GM19395 (cell line): ENCODE measurements at regions not wholly inside any gene's neighbourhood (a gene's known extent, or its start where the extent isn't known, plus 50 kb on each side); places are given as distances from the start of the nearest gene placed in this dataset.

Experiments used
- ATAC-seq: cut with Tn5 transposase; IDR thresholded peaks from one replicate; pipeline ENCODE4 v1.9.1; 2021; ENCODE audit warnings: mild to moderate bottlenecking, moderate library complexity; ENCODE audit not compliant: unreplicated experiment

DNA sequence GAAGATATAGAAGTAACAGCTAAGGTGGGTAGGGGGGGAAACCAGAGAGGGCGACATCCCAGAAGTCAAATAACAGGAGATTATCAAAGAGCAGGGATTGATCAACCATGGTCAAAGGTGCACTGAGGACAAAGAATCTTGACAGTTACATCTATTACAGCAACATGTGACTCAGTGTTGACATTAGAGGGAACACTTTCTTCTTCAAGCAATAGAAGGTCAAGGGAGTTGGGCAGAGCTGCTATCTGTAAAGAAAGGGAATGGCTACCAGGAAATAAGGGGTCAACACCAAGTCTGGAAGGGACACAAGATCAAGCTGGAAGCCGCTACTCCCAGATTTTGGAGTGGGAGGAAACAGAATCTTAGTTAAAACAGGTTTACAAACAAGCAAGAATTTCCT is 611.0 kb downstream of the TSN start:
- no peak for ATAC-seq

DNA sequence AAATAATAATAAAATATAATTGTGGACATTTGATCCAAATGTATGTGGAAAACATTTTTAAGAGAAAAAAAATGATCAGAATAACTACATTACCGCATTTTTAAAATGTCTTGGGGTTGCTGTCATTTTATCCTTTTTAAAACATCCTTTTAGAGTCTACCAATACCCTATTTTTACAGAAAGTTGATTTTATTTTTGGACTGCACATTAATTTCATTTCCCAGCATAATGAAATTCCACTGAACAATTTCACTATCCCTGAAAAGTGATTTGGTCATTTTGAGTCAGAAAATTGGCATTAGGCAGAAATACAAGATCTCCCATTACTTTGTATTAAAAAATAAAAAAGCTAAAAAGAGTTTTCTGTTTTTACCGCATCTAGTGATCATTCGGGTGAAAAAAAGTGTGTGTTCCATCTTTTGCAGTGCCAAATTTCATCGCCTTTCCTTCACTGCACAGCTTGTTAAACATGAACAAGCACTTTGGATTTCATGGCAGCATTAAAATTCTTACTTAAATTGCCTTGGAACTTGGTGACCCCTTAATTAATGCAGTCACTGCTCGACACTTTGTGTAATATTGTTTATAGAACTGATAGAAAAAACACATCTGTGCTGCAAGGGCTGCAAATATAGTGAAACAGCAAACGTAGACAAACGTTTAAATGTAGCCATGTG is 611.7 kb downstream of the TSN start:
- no peak for ATAC-seq

DNA sequence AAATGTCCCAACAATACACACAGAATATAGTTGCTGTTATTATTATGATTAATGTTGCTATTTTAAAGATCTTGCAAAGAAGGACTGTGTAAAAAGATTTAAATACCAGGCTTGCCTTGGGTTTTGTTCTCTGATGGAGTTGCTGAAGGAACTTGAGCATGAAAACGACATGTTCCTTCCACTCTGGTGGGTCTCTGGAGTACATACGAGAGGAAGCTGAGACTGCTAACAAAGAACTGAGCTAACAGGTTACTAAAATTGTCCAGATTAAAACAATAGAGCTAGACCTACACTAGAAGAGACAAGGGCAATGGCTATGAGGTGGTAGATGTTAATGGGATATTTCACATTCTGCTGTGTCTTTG is 612.2 kb downstream of the TSN start:
- ATAC-seq: no peak

DNA sequence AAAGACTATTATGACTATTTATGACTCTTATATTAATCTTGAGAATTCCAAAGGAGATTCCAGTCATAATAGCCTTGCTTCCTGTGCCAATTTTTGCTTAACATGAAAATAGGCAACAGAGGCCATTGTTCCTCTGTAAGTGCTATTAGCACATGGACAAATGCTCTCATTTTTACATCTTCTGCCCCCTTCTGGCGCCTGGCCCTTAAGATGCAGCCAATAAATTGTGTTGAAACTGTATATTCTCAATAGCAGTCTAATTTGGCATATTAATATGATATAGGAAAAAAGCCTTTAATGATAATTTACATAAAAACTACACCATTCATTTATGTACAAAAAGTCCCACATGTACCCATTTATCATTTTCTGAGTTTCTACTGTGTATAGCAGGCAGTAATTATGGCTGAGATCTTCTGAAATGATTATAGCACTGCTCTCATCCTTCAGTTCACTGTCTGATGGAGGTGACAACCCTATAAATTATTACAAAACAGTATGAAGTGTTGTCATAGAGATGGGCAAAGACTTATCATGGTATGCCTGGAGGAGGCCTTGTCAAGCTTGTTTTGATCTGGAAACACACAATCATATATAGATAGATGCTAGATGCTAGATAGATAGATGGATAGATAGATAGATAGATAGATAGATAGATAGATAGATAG is 613.3 kb downstream of the TSN start:
- no peak for ATAC-seq

DNA sequence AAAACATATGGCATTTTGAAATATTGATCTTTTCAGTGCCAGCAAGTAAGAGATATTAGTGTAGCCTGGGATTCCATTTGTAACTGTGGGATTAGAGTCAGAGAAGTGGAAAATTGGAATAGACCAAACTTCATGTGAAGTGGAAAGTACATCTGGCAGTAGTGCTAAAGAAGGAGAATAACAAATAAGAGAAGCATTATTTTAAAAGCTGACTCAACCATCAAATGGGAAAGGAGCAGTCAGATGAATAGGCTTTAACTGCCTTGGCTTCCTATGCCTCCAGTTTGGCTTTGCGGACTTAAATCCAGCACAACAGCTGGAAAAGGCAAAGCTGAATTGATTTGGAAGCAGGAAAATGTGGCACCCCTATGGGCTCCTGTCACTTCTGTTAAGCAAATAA is 623.1 kb downstream of the TSN start:
- ATAC-seq: no peak

DNA sequence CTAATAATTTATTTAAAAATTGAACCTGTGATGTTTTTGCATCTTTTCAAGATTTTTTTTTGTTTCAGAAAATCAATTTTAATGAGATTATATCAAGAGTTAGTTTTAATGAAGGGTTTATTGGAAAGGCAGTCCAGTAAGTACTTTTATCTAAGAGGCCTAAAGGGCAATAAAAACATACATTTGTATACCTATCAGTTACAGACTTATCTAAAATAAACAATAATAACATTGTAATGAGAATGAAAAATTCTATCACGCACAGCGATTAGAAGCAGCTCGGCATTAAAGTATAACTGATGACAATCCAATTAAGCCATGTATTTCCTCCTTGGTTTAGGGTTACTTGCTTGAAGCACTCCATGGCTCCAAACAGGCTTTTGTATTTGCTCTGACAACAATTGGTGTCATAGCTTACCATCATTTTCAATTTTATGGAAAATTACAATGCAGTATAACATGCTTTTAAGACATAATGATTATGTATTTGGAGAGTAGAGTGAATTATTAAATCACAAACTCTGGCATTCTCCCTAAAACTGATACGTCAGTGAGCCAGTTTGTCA is 629.4 kb downstream of the TSN start:
- ATAC-seq: no peak

DNA sequence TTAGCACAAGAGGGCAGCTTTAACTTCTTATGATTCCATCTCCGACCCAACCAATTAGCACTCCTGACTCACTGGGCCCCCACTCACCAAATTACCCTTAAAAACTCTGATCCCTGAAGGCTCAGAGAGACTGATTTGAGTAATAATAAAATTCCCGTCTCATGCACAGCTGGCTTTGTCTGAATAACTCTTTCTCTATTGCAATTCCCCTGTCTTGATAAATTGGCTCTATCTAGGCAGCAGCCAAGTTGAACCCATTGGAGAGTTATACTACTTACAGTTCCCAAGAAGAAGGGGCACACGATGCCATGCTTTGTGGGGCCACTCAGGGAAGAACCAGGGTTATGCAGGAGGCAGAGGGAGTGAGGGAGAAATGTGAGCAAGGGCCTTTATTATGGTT is 632.8 kb downstream of the TSN start:
- ATAC-seq: no peak

DNA sequence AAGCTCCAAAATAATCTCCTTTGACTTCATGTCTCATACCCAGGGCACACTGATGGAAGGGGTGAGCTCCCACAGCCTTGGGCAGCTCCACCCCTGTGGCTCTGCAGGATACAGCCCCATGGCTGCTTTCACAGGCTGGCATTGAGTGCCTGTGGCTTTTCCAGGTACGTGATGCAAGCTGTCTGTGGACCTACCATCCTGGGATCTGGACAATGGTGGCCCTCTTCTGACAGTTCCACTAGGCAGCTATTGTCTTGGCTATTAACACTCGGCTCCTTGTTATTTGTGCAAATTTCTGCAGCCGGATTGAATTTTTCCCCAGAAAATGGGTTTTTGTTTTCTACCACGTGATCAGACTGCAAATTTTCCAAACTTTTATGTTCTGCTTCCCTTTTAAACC is 634.2 kb downstream of the TSN start:
- no peak for ATAC-seq

DNA sequence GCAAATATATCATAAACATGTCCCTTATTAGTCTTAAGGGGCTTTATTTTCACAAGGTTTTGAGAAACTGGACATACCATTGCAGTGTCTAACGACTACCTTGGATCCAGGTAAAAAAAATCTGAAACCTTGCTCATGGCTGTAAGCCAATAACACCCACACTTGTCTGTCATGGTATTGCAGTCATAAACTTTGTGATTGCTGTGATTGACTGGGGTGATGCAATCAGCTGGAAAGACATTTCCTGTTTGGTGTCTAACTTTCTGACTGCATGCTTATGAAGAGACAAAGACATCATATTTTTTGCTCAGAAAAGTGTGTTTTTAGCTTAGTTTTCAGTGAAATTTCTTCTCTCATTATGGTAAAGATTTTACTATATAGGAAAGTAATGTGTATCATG is 635.0 kb downstream of the TSN start:
- ATAC-seq: no peak

DNA sequence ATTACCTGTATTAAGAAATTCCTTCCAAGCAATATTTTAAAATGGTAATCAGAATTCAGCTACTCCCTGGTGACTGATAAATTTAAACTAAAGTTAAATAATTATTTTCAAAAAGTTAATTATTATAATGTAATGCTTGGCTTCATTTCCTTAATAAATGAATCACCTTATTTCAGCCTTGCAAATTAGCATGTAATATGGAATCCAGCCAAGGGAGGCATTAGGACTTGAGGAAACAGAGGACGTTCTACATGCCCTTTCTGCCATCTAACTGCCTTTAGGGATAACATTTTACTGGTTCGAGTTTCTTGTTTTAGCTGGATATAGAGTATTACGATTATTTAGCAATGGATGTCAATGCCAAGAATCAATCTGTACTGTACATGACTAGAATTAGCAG is 636.3 kb downstream of the TSN start:
- ATAC-seq: no peak

DNA sequence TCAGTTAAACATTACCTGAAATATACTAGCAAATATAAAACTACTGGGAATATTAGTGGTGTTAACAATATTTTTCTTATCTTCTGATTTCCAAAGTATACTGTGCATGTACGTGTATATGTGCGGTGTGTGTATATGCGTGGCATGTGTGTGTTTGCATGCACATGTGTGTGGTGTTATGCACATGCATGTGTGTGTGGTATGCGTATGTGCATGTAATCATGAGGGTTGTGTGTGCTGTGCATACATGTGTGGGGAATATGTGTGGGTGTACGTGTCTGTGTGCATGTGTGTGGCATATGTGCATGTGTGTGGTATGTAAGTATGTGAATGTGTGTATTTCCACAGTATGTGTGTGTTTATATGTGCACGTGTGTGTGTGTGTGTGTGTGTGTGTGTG is 640.2 kb downstream of the TSN start:
- no peak for ATAC-seq

DNA sequence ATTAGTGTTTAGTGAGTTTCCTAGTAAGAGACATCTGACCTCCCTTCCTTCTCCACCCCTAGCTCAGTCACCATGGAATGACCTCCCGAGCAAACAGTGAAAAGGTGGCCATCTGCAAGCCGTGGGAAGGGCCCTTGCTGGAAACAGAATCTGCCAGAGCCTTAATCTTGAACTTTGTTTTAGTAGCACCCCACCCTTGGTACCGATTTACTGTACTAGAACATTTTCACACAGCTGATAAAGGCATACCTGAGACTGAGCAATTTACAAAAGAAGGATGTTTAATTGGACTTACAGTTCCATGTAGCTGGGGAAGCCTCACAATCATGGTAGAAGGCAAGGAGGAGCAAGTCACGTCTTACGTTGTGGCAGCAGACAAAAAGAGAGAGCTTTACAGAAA is 655.8 kb downstream of the TSN start:
- no peak for ATAC-seq

DNA sequence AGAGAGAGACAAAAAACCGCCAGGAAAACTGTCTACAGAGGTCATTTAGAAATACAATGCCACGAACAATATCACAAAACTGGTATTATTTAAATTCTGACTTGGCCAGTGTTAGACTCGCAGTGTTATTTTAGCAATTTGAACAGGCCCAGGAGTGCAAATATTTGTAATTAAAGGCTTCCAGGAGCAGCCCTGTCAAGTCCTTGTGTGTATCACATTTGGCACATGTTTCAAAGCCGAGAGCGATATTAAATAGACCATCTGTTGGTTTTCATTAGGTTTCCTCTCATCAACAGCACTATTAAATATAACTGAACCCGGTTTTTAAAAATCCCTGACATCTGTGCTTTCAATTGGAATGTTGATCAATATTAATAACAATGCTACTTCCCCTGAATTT is 656.9 kb downstream of the TSN start:
- ATAC-seq: no peak

DNA sequence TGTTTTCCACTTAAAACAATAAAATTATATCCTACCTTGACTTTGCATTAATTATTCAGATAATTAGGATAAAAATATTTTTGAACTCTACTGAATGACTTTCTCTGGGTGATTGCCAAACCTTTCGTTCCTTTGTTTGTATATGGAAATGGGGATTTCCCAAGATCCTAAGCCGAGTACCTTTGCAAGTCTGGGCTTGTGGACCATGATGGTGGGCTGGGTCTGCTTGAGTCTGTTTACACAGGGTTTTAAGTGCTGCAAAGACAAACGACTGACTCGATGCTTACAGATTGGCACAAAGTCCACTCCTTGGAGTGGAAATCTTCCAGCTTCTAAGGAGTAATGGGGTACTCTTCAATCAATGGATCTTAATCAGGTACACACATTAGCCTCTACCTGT is 659.5 kb downstream of the TSN start:
- ATAC-seq: no peak

DNA sequence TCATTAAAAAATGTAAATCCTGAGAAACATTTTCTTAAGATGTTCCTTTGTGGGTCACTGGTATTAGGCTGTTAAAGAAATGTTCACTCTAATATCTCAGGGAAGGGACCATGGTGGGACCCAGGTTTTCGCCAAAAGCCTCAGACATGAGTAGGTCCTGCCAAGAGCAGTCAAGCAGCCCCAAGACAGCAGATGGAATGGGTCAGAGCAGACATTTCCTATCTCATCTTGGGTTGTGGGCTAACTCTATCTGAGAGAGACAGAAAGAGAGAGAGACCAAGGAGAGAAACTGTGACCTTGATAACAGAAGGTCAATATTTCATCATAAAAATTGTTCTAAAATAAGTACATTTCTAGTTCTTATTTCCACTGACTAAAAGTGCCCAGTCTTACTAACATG is 661.7 kb downstream of the TSN start:
- no peak for ATAC-seq

DNA sequence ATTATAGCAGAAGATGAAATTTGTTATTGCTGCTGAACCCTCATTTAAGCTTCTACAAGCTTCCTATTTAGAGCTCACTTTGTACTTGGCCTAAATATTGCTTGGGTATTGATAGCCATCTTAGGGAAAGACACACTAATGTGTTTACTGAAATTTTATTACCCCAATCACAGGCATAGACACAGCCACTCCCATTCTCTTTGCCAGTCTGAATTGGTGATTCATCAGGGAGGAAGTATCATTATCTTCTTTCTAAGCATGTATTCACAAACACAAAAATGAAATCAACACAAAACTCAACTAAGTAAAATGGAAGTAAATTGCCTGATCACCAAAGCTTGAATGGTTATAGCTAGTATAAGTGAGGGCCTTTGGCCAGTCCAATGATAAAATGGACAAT is 666.3 kb downstream of the TSN start:
- ATAC-seq: no peak

DNA sequence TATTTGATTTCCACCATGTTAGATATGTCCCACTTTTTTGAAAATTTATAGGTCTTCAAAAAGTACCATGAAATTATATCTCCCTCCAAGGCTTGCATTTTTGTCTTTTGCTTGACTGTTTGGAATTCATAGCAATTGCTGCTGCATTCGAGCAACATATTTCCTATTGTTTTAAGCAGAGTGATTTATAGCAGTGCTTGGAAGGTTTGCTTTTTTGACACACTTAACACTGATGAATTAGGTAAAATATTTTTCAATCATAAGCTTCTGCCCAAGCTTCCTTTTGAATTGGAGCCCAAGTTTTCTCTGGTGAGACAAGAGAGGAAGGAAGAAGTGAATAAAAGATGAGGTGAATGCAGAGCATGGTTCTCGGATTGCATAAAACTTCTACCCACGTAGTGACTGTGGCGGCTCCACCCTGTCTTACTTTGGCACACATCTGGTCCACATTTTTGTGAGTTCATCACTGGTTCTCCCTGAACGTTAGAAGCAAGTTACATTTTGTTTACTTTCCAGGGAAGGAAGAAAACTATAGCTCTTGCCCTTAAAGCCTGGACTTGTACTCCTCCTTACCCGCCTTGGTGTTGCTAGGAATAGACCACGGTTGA is 667.0 kb downstream of the TSN start:
- no peak for ATAC-seq

DNA sequence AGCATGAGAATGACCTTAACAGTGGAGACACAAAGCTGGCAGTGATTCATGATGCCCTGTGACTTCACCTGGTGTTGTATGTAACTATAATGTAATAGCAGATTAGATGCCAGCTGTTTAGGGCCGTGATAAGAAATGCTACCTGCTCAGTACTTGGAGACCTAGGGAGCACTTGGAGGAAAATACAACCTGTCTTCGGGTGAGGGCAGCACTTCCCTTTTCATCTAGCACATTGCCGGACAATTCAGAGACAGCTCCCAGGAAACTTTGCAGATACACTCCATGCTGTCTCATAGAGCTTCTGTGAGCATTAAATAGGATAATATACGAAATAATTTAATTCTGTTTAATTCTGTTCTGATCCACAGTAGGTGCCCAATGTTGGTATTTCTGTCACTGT is 668.5 kb downstream of the TSN start:
- no peak for ATAC-seq

DNA sequence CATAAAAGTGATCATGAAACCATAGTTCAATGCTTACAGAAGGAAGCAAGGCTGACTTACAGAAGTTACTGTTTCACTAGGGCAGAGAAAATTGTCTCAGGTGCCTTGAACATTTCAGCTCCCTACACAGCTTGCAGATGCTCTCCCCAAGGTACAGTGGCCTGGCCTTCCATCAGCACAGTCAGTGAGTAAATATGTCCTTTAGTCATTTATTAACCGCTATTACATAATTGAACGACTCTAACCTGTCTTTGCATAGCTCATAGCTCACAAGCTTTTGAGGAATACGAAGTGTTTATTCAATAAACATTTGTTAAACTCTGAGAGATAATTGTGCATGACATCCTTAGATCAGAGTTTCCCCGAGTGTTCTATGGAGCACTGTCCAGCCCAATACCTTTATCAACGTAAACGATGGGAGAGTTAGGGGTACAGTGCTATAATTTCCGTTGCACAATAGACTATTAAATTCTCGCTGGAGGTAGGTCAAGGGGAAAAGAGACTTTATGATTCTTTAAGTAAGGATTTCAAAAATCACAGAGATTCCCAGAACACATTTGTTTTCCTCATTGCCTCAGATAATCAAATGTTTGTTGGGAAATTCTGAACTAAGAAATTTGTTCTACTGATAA is 677.8 kb downstream of the TSN start:
- ATAC-seq: no peak

DNA sequence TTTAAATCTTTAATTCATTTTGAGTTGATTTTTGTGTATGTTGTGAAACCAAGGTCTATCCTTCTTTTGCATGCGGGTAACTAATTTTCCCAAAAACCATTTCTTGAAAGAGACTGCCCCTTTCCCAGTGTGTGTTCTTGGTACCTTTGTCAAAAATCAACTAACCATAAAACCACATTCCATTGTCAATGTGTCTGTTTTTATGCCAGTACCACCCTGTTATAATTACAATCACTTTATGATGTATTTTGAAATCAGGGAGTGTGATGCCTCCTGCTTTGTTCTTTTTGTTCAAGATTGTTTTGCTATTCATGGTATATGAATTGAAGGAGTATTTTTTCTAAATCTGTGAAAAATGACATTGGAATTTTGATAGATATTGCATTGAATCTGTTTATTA is 689.6 kb downstream of the TSN start:
- ATAC-seq: no peak

DNA sequence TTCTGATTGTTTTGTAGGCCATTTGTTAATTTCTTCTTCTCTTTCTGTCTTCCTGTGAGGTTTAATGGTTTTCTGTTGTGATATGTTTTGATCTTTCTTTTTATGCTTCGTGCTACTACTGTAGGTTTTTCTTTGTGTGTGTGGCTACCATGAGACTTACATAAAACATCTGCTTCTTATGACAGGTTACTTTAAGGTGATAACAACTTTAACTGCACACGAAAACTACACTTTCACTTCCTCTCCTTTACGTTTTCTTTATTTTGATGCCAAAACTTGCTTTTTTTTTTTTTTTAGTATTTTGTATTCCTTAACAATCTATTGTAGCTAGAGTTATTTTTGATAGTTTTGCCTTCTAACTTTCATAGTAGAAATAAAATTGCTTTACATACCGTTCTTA is 691.3 kb downstream of the TSN start:
- no peak for ATAC-seq

DNA sequence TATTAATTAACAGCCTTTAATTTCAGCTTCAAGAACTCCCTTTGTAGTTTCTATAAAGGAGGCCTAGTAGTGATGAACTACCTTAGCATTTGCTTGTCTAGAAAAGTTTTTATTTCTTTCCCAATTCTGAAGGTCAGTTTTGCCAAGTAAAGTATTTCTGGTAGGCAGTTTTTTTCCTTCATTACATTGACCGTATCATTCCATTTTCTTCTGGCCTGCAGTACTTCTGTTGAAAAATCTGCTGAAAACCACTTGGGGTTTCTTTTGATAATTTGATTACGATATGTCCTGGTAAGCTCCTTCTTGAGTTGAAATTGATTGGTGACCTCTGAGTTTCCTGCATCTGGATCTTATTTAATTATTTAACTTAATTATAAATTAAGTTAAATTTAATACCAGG is 691.8 kb downstream of the TSN start:
- ATAC-seq: no peak
